GM23248 (cell line): ENCODE measurements at regions not wholly inside any gene's neighbourhood (a gene's known extent, or its start where the extent isn't known, plus 50 kb on each side); places are given as distances from the start of the nearest gene placed in this dataset.

ENCODE experiments used
- DNase-seq: peaks from one replicate; pipeline ENCODE4 v3.0.0-alpha.2; 2015
- H2AFZ ChIP-seq: fragments of 200-600 bp; sonication (generic); 2 replicates; pipeline ENCODE4 v1.6.1; 2016; ENCODE audit warnings: antibody characterized with exemption
- H3F3A ChIP-seq: fragments of 200-600 bp; sonication (generic); 2 replicates; pipeline ENCODE4 v1.6.1; 2016; ENCODE audit warnings: mild to moderate bottlenecking, antibody characterized with exemption, mixed run types; ENCODE audit not compliant: insufficient read depth
- H3K27ac ChIP-seq: fragments of 200-600 bp; sonication (generic); 2 replicates; pipeline ENCODE4 v1.5.1; 2016; ENCODE audit warnings: mild to moderate bottlenecking
- H3K27me3 ChIP-seq: fragments of 200-600 bp; sonication (generic); replicated peaks from 2 replicates; pipeline ENCODE4 v1.6.1; 2016; ENCODE audit warnings: mild to moderate bottlenecking; ENCODE audit not compliant: insufficient read depth
- H3K36me3 ChIP-seq: fragments of 200-600 bp; sonication (generic); 2 replicates; pipeline ENCODE4 v1.6.1; 2016; ENCODE audit warnings: low read depth, mild to moderate bottlenecking
- H3K4me1 ChIP-seq: fragments of 200-600 bp; sonication (generic); 2 replicates; pipeline ENCODE4 v1.6.1; 2016; ENCODE audit warnings: mild to moderate bottlenecking; ENCODE audit not compliant: insufficient read depth
- H3K4me2 ChIP-seq: fragments of 200-600 bp; sonication (generic); one replicate; pipeline ENCODE4 v1.6.1; 2016; ENCODE audit warnings: mild to moderate bottlenecking; ENCODE audit not compliant: unreplicated experiment
- H3K4me3 ChIP-seq: fragments of 200-600 bp; sonication (generic); 2 replicates; pipeline ENCODE4 v1.5.1; 2016; ENCODE audit warnings: mild to moderate bottlenecking
- H3K79me2 ChIP-seq: fragments of 200-600 bp; sonication (generic); 2 replicates; pipeline ENCODE4 v1.6.1; 2016; ENCODE audit warnings: mild to moderate bottlenecking; ENCODE audit not compliant: insufficient read depth
- H3K9ac ChIP-seq: fragments of 200-600 bp; sonication (generic); 2 replicates; pipeline ENCODE4 v1.6.1; 2016; ENCODE audit warnings: mild to moderate bottlenecking
- H3K9me2 ChIP-seq: fragments of 200-600 bp; sonication (generic); 2 replicates; pipeline ENCODE4 v1.6.1; 2016; ENCODE audit warnings: mixed run types, mild to moderate bottlenecking, moderate library complexity; ENCODE audit not compliant: insufficient read depth
- H3K9me3 ChIP-seq: fragments of 200-600 bp; sonication (generic); one replicate; pipeline ENCODE4 v1.6.1; 2017; ENCODE audit warnings: low read depth
- H4K20me1 ChIP-seq: fragments of 200-600 bp; sonication (generic); 2 replicates; pipeline ENCODE4 v1.6.0; 2016; ENCODE audit not compliant: insufficient read depth
- EZH2 ChIP-seq: fragments of 200-600 bp; sonication (generic); IDR thresholded peaks from 2 replicates; pipeline ENCODE4 v1.6.1; 2018; ENCODE audit warnings: antibody characterized with exemption, mild to moderate bottlenecking; ENCODE audit not compliant: insufficient read depth, poor library complexity, severe bottlenecking
- EZH2phosphoT487 ChIP-seq: fragments of 200-600 bp; sonication (generic); IDR thresholded peaks from 2 replicates; pipeline ENCODE4 v1.6.1; 2018; ENCODE audit warnings: antibody characterized with exemption, moderate library complexity, mild to moderate bottlenecking, low read depth; ENCODE audit not compliant: insufficient read depth
- WGBS, 2 experiments: methylation state at CpG; one replicate each; pipeline ENCODE4 v1.1.6; 2015 to 2017; ENCODE audit warnings: low lambda C conversion rate in 2 of 2, low coverage in 1 of 2; ENCODE audit errors: missing lambda C conversion rate in 2 of 2; 5-methylcytosine and 5-hydroxymethylcytosine counted together
- in situ Hi-C: fragments of 300-500 bp; cut with MboI; formaldehyde crosslinking; loops from 2 replicates; pipeline ENCODE4 v1.15.0; 2020

DNA sequence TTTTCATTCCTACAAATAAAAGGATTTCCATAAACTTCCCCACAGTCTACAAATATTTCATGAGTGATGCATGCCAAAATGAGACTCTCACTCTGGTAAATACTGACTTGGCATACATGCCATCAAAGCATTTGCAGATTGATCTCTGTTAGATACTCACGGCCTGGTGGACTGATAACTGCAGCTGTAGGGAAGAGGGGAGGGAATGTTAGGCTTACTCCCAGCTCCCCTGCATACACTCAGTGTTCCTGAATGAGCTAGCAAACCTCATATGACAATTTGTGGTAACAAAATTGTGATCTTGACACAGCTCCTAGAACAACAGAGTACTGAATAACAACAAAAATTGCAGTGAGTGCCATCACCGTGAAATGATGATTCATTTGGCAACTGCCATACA, 435.3 kb downstream of the NR2F1-AS1 start:
- WGBS, 2 experiments, result 52 to 57% methylated on average over 2 of the region's 2 CpGs
- H3K79me2 ChIP-seq, result no peaks in the 10 kb centered on the region
- H3K9me2 ChIP-seq, result no peaks in the 10 kb centered on the region
- peaks cover 8% of the 10 kb centered on the region for H3K4me1 ChIP-seq
- TF ChIP-seq EZH2 (no peak), EZH2phosphoT487 (no peak)
- H3F3A ChIP-seq, result no peaks in the 10 kb centered on the region
- peak; percentile 29 for DNase-seq
- no peaks in the 10 kb centered on the region for H3K27me3 ChIP-seq
- H4K20me1 ChIP-seq, result no peaks in the 10 kb centered on the region
- H3K36me3 ChIP-seq, result no peaks in the 10 kb centered on the region
- H3K4me3 ChIP-seq, result no peak overlapping the region
- no peak overlapping the region for H3K9ac ChIP-seq
- no peak overlapping the region for H3K4me2 ChIP-seq
- H2AFZ ChIP-seq, result no peak overlapping the region
- in situ Hi-C loops, result no loop called here
- no peak overlapping the region for H3K27ac ChIP-seq
- H3K9me3 ChIP-seq, result no peaks in the 10 kb centered on the region

DNA sequence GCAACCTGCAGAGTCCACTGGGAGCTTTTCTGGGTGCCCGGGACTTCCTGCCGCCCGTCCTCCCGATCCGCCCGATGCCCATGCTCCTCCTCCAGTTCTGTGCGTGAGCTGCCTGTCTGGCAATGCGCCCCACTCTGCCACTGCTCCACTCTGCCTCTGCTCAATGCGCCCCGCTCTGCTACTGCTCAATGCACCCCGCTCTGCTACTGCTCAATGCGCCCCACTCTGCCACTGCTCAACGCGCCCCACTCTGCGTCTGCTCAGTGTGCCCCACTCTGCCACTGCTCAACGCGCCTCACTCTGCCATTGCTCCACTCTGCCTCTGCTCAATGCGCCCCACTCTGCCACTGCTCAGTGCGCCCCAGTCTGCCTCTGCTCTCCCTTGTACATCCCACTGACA, 436.0 kb downstream of the NR2F1-AS1 start:
- H3K36me3 ChIP-seq, result no peaks in the 10 kb centered on the region
- no peaks in the 10 kb centered on the region for H3K9me2 ChIP-seq
- no peak for TF ChIP-seq EZH2
- no peak for TF ChIP-seq EZH2phosphoT487
- H3F3A ChIP-seq, result no peaks in the 10 kb centered on the region
- H3K27ac ChIP-seq, result no peak overlapping the region
- no peaks in the 10 kb centered on the region for H3K9me3 ChIP-seq
- peaks cover 7% of the 10 kb centered on the region for H3K4me1 ChIP-seq
- H3K4me3 ChIP-seq, result no peak overlapping the region
- in situ Hi-C loops, result no loop called here
- no peak overlapping the region for H2AFZ ChIP-seq
- 98 to 99% methylated on average over 19 of the region's 19 CpGs for WGBS, 2 experiments
- no peaks in the 10 kb centered on the region for H3K27me3 ChIP-seq
- H3K9ac ChIP-seq, result no peak overlapping the region
- H3K4me2 ChIP-seq, result no peak overlapping the region
- H3K79me2 ChIP-seq, result no peaks in the 10 kb centered on the region
- H4K20me1 ChIP-seq, result no peaks in the 10 kb centered on the region
- DNase-seq, result no peak

DNA sequence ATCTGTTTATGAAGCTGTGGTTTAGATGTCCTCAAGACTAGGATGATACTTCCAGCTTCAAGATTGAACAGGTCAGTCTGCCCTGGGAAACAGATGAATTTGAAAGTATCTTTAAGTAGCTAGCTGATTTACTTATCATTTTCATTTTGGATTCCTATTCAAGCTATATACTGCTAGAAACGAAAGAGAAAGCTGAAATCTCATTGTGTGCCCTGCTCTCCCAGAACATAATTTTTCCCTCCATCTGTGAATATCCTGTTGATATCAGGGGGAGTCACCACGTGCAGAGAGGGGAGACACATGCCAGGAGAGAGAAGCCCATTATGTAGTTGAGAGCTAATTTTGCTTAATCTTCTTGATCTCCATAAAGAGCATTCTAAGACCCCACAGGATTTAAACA, 439.1 kb downstream of the NR2F1-AS1 start:
- H3K27me3 ChIP-seq, result no peaks in the 10 kb centered on the region
- DNase-seq, result no peak
- no peaks in the 10 kb centered on the region for H3K9me2 ChIP-seq
- no peaks in the 10 kb centered on the region for H3K36me3 ChIP-seq
- no peaks in the 10 kb centered on the region for H3K9me3 ChIP-seq
- H3K79me2 ChIP-seq, result no peaks in the 10 kb centered on the region
- WGBS, 2 experiments, result 40 to 49% methylated on average over 2 of the region's 2 CpGs
- no peak overlapping the region for H3K4me2 ChIP-seq
- TF ChIP-seq EZH2, result no peak
- TF ChIP-seq EZH2phosphoT487, result no peak
- in situ Hi-C loops, result no loop called here
- no peak overlapping the region for H2AFZ ChIP-seq
- no peaks in the 10 kb centered on the region for H3F3A ChIP-seq
- H4K20me1 ChIP-seq, result no peaks in the 10 kb centered on the region
- no peak overlapping the region for H3K4me3 ChIP-seq
- peaks cover 7% of the 10 kb centered on the region for H3K4me1 ChIP-seq
- no peak overlapping the region for H3K9ac ChIP-seq
- no peak overlapping the region for H3K27ac ChIP-seq

DNA sequence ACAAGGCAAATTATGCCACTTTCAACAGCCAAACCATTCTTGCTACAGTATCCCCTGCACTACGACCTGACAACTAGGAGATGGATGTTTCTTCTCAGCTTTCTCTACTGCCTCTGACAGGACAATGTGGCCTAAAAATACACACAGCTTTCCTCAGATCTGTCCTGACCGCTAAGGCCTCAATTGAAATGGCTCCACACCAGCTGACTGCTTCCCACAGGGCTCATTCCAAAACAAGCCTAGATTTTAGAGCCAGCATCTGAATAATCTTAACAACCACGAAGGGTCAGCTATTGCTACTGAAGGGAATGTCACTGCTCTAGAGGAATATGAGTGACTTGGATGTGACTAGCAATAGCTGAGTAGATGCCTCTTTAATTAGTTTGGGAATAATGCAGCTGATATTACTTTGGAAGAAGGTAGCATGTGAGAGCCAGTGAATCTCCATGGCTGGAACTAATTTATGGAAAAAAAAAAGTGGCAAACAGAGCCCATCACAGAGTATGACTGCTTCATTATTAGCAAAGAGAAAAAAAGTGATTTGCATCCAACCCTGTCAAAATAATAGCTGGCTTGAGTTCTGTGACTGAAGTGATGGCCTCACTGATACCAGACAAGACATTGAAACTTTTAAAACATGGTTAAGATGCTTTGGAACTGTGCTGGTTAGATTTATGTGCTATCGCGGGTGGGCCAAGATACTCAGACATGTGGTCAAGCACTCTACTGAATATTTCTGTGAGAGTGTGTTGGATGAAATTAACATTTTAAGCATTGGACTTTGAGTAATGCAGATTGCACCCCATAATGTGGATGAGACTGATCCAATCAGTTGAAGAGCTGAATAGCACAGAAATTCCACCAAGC, 450.2 kb downstream of the NR2F1-AS1 start:
- H3K9ac ChIP-seq, result no peak overlapping the region
- no peaks in the 10 kb centered on the region for H4K20me1 ChIP-seq
- no peak overlapping the region for H3K27ac ChIP-seq
- no peak overlapping the region for H2AFZ ChIP-seq
- no peaks in the 10 kb centered on the region for H3K27me3 ChIP-seq
- no peak overlapping the region for H3K4me2 ChIP-seq
- TF ChIP-seq EZH2 (no peak), EZH2phosphoT487 (no peak)
- H3K4me3 ChIP-seq, result no peak overlapping the region
- 0 out of 2 replicates have a peak, but pooled peaks cover 10% of the 10 kb centered on the region for H3F3A ChIP-seq
- H3K9me2 ChIP-seq, result no peaks in the 10 kb centered on the region
- in situ Hi-C loops, result no loop called here
- H3K9me3 ChIP-seq, result no peaks in the 10 kb centered on the region
- no peaks in the 10 kb centered on the region for H3K79me2 ChIP-seq
- DNase-seq, result no peak
- 43 to 46% methylated on average over 5 of the region's 5 CpGs for WGBS, 2 experiments
- no peaks in the 10 kb centered on the region for H3K36me3 ChIP-seq
- H3K4me1 ChIP-seq, result peaks cover 11% of the 10 kb centered on the region
